ENCODE measurements at regions not wholly inside any gene's neighbourhood (a gene's known extent, or its start where the extent isn't known, plus 50 kb on each side); places are given as distances from the start of the nearest gene placed in this dataset.

DNA sequence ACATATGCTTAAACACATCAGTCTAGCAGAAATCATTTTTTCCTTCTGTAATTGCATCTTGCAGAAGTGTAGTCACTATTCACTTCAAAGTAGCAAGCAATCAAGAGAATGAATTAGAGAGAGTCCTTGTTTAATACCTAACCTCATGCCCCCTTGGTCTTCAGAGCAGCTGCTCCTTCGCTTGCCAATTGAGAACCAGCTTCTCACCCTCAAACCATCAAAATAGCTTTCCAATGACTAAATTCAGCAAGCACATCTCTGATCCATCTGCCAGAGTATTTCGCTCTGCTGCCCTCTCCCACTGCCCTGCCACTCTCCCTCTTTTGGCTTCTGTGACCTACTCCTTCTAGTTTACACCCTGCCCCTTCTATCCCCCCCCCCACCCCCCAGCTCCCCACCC is 120.7 kb upstream of the AGAP1 start:
- no peak for DNase-seq

DNA sequence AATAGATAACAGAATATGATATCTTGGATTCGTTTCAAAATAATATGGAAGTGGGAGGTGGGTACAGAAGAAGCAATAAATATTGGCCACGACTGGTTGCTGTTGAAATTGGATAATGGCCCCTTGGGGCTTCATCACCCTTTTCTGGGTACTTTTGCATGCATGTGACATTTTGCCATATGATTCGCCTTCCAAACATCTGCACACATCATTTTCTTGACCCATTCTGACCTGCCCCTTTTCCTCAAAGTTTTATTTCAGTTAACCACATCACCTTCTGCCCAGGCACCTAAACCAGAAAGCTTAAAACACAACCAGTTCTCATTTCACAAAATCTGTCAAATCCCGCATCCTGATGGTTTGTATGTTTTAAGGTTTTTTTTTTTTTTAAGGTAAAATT is 116.7 kb upstream of the AGAP1 start:
- DNase-seq = no peak

GRCh38 chr2:235378246-235378645 is 115.6 kb upstream of the AGAP1 start:
- no peak for DNase-seq

DNA sequence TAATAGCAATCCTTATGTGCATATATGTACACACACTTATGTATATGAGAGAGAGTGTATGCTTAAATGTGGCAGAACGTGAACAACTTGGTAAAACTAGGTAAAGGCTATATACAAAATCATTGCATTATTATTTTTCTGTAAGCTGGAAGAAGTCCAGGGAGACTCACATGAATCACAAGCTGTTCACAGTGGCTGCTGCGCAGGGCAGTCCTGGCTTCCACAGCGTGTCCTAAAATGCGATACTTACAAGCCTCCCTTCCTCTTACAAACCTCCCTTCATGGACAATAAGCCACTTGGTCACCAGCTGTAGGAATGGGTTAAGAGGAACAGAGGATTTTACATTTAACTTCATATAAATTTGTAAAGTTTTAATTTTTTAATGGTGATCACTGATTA is 114.9 kb upstream of the AGAP1 start:
- no peak for DNase-seq

DNA sequence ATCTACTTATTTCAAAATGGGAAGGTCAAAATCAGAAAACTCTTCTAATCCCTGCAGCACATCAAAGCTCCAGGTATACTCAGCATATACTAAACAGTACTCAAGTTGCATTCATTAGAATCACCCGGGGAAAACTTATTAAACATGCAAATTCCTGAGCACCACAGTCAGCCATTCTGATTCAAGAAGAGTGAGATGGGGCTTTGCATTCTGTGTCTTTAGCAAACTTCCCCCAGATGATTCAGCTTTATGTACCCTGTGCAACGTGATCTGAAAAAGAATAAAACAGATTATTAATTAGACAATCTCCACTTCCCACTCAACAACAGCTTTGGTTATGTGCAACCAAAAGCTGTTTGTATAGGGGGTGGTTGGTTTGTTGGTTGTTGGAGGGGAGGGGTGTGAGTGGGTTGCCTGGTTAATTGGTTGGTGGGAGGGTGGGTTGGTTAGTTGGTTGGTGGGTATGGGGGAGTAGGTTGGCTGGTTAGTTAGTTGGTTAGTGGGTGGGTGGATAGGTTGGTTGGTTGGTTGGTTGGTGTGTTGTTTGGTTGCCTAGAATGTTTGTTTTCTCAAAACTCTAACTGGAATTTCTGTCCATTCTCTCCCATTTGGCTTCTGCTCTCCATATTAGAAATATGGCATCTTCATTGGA is 112.5 kb upstream of the AGAP1 start:
- DNase-seq = no peak

- no peak for DNase-seq
These were observed 111.7 kb upstream of the AGAP1 start for GRCh38 chr2:235382179-235382578.

- DNase-seq = no peak
These were observed 111.2 kb upstream of the AGAP1 start for GRCh38 chr2:235382601-235383000.

GRCh38 chr2:235383272-235383843 is 110.5 kb upstream of the AGAP1 start:
- no peak for DNase-seq

DNA sequence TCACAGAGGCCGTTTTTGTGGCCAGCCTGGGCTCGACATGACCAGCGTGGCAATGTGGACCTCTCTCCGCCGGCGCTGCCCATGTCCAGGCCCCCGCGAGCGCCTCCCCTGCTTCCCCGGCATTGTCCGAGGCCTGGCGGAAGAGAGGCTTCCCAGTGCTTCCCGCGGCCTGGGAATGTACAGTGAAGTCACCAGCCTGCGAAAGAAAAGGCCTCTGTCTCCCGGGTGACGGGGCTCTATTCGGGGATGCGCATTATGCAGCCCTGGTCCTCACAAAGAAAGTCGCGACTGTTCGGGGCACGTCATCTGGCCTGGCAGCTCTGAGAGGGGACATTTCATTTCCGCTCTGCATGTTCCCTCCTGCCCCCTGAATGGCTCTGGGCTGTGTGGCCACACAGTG is 109.2 kb upstream of the AGAP1 start:
- no peak for DNase-seq

DNA sequence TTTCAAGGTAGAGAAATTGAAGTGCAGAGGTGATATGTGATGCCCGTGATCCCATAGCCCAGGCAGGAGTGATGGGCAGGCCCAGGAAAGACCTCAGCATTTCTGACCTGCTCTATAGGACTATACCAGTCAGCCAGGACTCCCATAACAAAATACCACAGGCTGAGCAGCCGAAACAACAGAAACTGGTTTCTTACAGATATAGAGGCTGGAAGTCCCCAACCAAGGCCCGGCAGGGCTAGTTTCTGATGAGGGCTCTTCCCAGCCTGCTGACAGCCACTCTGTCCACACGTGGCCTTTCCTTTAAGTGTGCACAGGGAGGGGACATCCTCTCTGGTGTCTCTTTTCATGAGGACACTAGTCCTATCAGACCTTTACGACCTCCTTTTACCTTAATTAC is 104.2 kb upstream of the AGAP1 start:
- no peak for DNase-seq

- peak; percentile 3 for DNase-seq
These were observed 103.6 kb upstream of the AGAP1 start for GRCh38 chr2:235390108-235390815.

DNA sequence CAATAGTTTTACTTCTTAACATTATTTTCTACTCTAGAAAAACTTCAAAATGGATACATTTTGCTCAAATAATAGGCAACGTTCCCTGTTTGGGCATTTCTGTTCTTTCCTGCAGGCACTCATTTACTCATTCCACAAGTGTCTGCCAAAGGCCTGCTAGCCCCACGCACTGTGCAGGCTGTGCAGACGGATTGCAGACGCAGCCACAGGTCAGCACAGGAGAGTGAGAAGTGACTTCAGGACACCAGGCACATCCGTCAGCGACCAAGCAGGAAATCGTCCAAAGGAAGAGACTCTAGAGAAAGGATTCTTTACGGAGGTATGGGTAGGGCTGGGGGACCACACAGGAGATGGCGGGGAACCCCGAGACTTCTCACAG is 103.0 kb upstream of the AGAP1 start:
- DNase-seq = no peak

DNA sequence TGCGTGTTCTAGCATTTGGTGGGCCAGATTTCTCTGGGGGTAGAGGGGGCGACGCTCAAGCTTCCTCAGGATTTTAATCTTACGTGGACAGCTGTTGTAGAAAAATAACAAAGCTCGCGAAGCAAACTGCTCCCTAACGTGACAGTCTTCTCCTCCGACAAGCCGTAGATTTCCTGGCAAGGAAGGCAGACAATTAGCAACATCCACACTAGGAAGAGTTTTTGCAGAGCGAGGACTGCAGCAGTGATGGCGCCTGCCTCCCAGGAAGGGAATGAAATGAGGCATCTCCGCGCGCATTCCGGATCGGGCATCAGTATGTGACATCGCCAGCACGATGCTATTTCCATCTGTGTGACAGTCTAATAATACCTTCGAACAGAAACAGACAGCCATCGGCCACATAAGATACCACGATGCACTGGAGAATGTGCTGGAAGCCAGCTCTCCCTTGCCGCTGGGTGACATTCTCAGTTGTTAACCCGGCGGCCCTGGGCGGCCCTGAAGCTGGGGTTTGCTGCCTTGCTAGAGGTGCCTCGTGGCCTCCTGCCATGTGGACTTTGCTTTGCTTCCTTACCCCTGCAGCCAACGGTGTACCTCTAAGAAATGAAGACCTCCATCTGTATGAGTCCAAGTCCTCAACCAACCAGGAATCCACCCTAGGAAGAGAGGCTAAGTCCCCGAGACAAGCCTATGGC is 101.8 kb upstream of the AGAP1 start:
- no peak for DNase-seq

- no peak for DNase-seq
These were observed 99.5 kb upstream of the AGAP1 start for GRCh38 chr2:235394278-235394828.

DNA sequence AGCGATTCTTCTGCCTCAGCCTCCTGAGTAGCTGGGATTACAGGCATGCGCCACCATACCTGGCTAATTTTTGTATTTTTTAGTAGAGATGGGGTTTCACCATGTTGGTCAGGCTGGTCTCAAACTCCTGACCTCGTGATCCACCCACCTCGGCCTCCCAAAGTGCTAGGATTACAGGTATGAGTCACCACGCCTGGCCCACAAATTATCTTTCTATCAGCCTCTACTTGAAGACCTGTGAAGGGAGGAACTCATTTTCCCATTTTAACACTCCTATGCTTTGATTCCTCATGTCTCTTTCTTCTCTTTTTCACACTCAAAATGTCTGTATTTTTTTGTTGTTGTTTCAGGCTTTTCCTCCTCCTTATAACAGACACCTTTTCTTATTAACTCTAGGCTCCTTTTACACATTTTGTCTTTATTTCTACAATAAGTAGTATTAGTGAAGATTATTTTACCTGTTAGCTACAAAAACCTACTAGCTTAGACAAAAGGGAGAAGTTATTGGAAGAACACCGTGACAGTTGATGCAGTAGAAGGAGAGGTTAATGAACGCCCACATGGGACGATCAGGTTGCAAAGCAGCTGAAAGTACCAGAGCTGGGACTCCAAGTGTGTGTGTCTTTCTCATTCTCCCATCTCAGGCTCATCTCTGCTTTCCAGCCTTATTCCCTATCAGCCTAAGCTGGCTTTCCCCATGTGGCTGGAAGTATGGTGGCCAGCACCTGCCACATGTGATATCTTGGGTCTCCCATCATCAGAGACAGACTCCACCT is 97.6 kb upstream of the AGAP1 start:
- no peak for DNase-seq

GRCh38 chr2:235398321-235398720 is 95.5 kb upstream of the AGAP1 start:
- DNase-seq = no peak

DNA sequence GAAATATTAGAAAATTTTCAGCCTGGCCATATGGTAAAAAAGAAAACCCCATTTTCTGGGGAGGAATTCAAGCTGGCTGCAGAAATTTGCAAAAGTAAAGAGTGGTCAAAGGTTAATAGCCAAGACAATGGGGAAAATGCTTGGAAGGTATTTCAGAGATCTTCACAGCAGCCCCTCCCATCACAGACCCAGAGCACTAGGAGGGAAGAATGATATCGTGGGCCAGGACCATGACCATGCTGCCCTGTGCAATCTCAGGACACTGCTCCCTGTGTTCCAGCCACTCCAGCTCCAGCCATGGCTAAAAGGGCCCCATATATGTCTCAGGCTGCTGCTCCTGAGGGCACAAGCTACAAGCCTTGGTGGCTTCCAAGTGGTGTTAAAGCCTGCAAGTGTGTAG is 93.9 kb upstream of the AGAP1 start:
- DNase-seq = no peak

GRCh38 chr2:235402422-235402821 is 91.4 kb upstream of the AGAP1 start:
- no peak for DNase-seq

DNA sequence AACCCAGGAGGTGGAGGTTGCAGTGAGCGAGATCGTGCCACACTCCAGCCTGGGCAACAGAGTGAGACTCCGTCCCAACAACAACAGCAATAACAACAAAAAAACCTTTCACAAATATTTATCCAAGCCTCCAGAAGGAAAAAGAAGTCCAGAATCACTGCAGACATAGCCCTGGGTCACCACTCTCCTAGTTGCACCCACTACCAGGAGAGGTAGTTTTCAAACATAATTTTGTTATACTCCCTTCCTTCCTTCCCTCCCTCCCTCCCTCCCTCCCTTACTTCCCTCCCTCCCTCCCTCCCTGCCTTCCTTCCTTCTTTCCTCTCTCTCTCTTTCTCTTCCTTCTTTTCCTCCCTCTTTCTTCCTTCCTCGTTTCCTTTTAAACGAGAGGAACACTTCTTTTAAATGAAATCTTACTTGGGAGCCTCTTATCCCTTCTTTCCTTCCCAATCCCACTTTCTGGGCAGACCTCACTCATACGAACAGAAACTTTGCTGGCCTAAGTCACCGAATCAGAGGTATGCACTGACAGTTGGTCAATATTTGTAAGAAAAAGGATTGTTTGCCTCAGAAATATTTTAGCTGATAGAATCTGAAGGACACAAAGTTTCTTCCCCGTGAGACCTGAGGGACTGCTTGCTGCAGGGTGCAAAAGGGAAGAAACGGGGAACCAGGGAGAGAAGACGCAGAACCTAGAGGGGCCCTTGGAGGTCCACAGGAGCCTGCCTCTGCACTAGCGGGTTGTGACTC is 88.1 kb upstream of the AGAP1 start:
- no peak for DNase-seq

DNA sequence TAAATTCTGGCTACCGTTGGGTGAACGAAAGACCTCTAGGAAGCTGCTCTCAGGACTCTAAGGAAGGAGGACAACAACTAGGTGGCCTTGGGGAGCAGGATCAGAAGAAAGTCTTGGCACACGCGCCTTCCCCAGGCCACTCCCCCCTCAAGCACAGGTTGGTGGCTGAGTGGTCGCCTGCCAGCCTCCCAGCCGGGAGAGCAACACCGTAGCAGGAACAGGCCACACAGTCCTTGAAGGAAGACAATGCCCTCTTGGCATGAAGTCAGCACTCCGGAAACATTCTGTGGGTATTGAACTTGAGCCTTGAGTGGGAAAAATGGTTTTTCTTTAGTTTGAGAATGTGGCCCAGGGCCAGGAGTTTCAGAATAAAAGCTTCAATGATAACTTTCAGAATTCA is 87.4 kb upstream of the AGAP1 start:
- no peak for DNase-seq

DNA sequence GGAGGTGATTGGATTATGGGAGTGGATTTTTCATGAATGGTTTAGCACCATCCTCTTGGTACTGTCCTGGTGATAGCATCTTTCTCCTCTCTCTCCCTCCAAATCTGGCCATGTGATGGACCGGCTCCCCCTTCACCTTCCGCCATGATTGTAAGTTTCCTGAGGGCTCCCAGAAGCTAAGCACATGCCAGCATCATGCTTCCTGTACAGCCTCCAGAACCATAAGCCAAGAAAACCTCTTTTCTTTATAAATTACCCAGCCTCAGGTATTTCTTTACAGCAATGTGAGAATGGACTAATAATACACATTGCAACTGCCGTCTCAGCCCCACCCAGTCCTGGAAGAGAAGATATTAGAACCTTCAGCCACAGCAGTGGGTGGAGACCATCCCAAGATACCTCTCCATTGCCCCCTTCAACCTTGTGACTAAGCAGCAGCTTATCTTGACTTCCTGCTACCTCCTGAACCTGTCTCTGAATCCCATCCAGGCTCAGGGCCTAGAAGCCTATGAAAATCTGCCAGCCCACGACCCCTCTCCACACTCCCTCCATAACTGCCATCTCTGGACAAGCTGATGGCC is 81.8 kb upstream of the AGAP1 start:
- no peak for DNase-seq

- no peak for DNase-seq
These were observed 80.8 kb upstream of the AGAP1 start for GRCh38 chr2:235413064-235413463.

Measured in stimulated activated CD4-positive, alpha-beta T cell treated with anti-CD3 and anti-CD28 coated beads, Interleukin-12 subunit alpha, Interleukin-12 subunit beta, amount 100 ng/mL, for 4 hours (primary cell).